ENCODE measurements at regions not wholly inside any gene's neighbourhood (a gene's known extent, or its start where the extent isn't known, plus 50 kb on each side); places are given as distances from the start of the nearest gene placed in this dataset.

- no peak for DNase-seq
Measured at GRCh38 chr10:31604646-31605170, 285.7 kb downstream of the ZEB1 start.

- DNase-seq = no peak
Measured at GRCh38 chr10:31604096-31604495, 285.1 kb downstream of the ZEB1 start.

GRCh38 chr10:31603235-31604087 is 284.4 kb downstream of the ZEB1 start:
- DNase-seq = peak; percentile 82

- no peak for DNase-seq
Measured at GRCh38 chr10:31602541-31603234, 283.7 kb downstream of the ZEB1 start.

- DNase-seq = no peak
Measured at GRCh38 chr10:31601136-31601535, 282.1 kb downstream of the ZEB1 start.

- no peak for DNase-seq
Measured at GRCh38 chr10:31599626-31600504, 280.8 kb downstream of the ZEB1 start.

GRCh38 chr10:31596765-31597164 is 277.7 kb downstream of the ZEB1 start:
- DNase-seq = no peak

GRCh38 chr10:31595992-31596391 is 277.0 kb downstream of the ZEB1 start:
- DNase-seq = no peak

GRCh38 chr10:31594347-31594873 is 275.4 kb downstream of the ZEB1 start:
- no peak for DNase-seq

GRCh38 chr10:31593124-31593523 is 274.1 kb downstream of the ZEB1 start:
- no peak for DNase-seq

- no peak for DNase-seq
Measured at GRCh38 chr10:31591569-31591968, 272.6 kb downstream of the ZEB1 start.

- no peak for DNase-seq
Measured at GRCh38 chr10:31590023-31590800, 271.2 kb downstream of the ZEB1 start.

GRCh38 chr10:31587691-31588090 is 268.7 kb downstream of the ZEB1 start:
- no peak for DNase-seq

GRCh38 chr10:31586723-31587638 is 268.0 kb downstream of the ZEB1 start:
- DNase-seq = no peak

GRCh38 chr10:31584876-31585275 is 265.9 kb downstream of the ZEB1 start:
- DNase-seq = no peak

GRCh38 chr10:31584098-31584631 is 265.1 kb downstream of the ZEB1 start:
- DNase-seq = no peak

- no peak for DNase-seq
Measured at GRCh38 chr10:31583293-31583692, 264.3 kb downstream of the ZEB1 start.

- DNase-seq = no peak
Measured at GRCh38 chr10:31582365-31583052, 263.5 kb downstream of the ZEB1 start.

GRCh38 chr10:31581741-31582323 is 262.8 kb downstream of the ZEB1 start:
- DNase-seq = no peak

All from 8988T (cell line).